Lower lobe of right lung (tissue), 2 donors: ENCODE measurements at regions not wholly inside any gene's neighbourhood (a gene's known extent, or its start where the extent isn't known, plus 50 kb on each side); places are given as distances from the start of the nearest gene placed in this dataset.

Source experiments
- ATAC-seq, 2 donors: fragments of 200-7000 bp; cut with Tn5 transposase; one replicate each; pipeline ENCODE4 v1.9.1; 2020 to 2022; ENCODE audit warnings: mild to moderate bottlenecking in 2 of 2, moderate library complexity in 2 of 2
- DNase-seq: peaks from one replicate; pipeline ENCODE4 v3.0.0-alpha.2; 2020
- H3K27ac ChIP-seq: fragments of 200-600 bp; one replicate; pipeline ENCODE4 v1.8.0; 2022
- H3K27me3 ChIP-seq: fragments of 200-600 bp; one replicate; pipeline ENCODE4 v1.8.0; 2022; ENCODE audit warnings: low read depth
- H3K36me3 ChIP-seq: fragments of 200-600 bp; one replicate; pipeline ENCODE4 v1.8.0; 2022; ENCODE audit warnings: mild to moderate bottlenecking
- H3K4me1 ChIP-seq: fragments of 200-600 bp; one replicate; pipeline ENCODE4 v1.8.0; 2022
- H3K4me3 ChIP-seq: fragments of 200-600 bp; one replicate; pipeline ENCODE4 v1.8.0; 2022; ENCODE audit warnings: mild to moderate bottlenecking
- H3K9me3 ChIP-seq: fragments of 200-600 bp; one replicate; pipeline ENCODE4 v1.8.0; 2022
- CTCF ChIP-seq: fragments of 200-600 bp; IDR thresholded peaks from one replicate; pipeline ENCODE4 v1.8.0; 2022; ENCODE audit warnings: antibody characterized with exemption, mild to moderate bottlenecking
- intact Hi-C: fragments of 100-400 bp; cut with DNase I; formaldehyde crosslinking; loops from one replicate; pipeline ENCODE4 v1.11.0; 2022
- donor health status: DM: no; HTN: yes; CAD: no; lungs with severe emphysema.

GRCh38 chr4:132132433-132132832 is 1016.7 kb upstream of the PCDH10 start:
- Histone ChIP-seq H3K27me3 (no peaks in the 10 kb centered on the region), H3K27ac (no peak overlapping the region), H3K36me3 (no peaks in the 10 kb centered on the region), H3K4me3 (no peak overlapping the region), H3K4me1 (no peaks in the 10 kb centered on the region), H3K9me3 (peaks cover 5% of the 10 kb centered on the region)
- intact Hi-C loops = no loop called here
- ATAC-seq = no peak
- TF ChIP-seq CTCF = no peak
- no peak for DNase-seq

- DNase-seq (no peak), ATAC-seq (no peak)
- TF ChIP-seq CTCF = no peak
- H3K27me3 ChIP-seq = no peaks in the 10 kb centered on the region
- no peaks in the 10 kb centered on the region for H3K9me3 ChIP-seq
- H3K4me1 ChIP-seq = no peaks in the 10 kb centered on the region
- no peak overlapping the region for H3K4me3 ChIP-seq
- intact Hi-C loops = no loop called here
- no peaks in the 10 kb centered on the region for H3K36me3 ChIP-seq
- no peak overlapping the region for H3K27ac ChIP-seq
Observed at GRCh38 chr4:132169660-132170059, 979.4 kb upstream of the PCDH10 start.

GRCh38 chr4:132180020-132180427 is 969.1 kb upstream of the PCDH10 start:
- Histone ChIP-seq H3K27me3 (no peaks in the 10 kb centered on the region), H3K36me3 (no peaks in the 10 kb centered on the region), H3K4me1 (no peaks in the 10 kb centered on the region), H3K4me3 (no peak overlapping the region), H3K9me3 (no peaks in the 10 kb centered on the region), H3K27ac (no peak overlapping the region)
- TF ChIP-seq CTCF = no peak
- ATAC-seq (no peak), DNase-seq (no peak)
- intact Hi-C loops = no loop called here

GRCh38 chr4:132195176-132195575 is 953.9 kb upstream of the PCDH10 start:
- Histone ChIP-seq H3K27ac (no peak overlapping the region), H3K9me3 (no peaks in the 10 kb centered on the region)

GRCh38 chr4:132203618-132204017 is 945.5 kb upstream of the PCDH10 start:
- Histone ChIP-seq H3K27me3 (no peaks in the 10 kb centered on the region), H3K4me1 (no peaks in the 10 kb centered on the region), H3K4me3 (no peak overlapping the region), H3K27ac (no peak overlapping the region), H3K36me3 (no peaks in the 10 kb centered on the region), H3K9me3 (no peaks in the 10 kb centered on the region)
- DNase-seq (no peak), ATAC-seq (no peak)
- intact Hi-C loops = no loop called here
- no peak for TF ChIP-seq CTCF

More at GRCh38 chr4:132195176-132195575, 953.9 kb upstream of the PCDH10 start:
- Histone ChIP-seq H3K4me1 (no peaks in the 10 kb centered on the region), H3K27me3 (no peaks in the 10 kb centered on the region), H3K36me3 (no peaks in the 10 kb centered on the region), H3K4me3 (no peak overlapping the region)
- no peak for TF ChIP-seq CTCF
- DNase-seq (no peak), ATAC-seq (no peak)
- intact Hi-C loops = no loop called here

GRCh38 chr4:132214519-132214918 is 934.6 kb upstream of the PCDH10 start:
- intact Hi-C loops = no loop called here
- ATAC-seq (no peak), DNase-seq (no peak)
- Histone ChIP-seq H3K36me3 (no peaks in the 10 kb centered on the region), H3K9me3 (no peaks in the 10 kb centered on the region), H3K27ac (no peak overlapping the region), H3K4me1 (no peaks in the 10 kb centered on the region), H3K4me3 (no peak overlapping the region), H3K27me3 (no peaks in the 10 kb centered on the region)
- no peak for TF ChIP-seq CTCF
